ENCODE measurements at regions not wholly inside any gene's neighbourhood (a gene's known extent, or its start where the extent isn't known, plus 50 kb on each side); places are given as distances from the start of the nearest gene placed in this dataset.
A peak's percentile ranks its signal among the peaks of the same experiment; 100 is the strongest.

GRCh38 chr21:34270411-34270810 lies 93.4 kb upstream of the KCNE2 start:
- TF ChIP-seq CTCF (IDR thresholded peaks at IDR 0.05; ENCODE audit: control extremely low read depth, extremely low read depth), result no peak
- Histone ChIP-seq H3K36me3 (ENCODE audit: control insufficient read depth in 4 of 4, insufficient read depth in 4 of 4, low read length in 4 of 4) (no peaks in the 10 kb centered on the region), H3K27me3 (ENCODE audit: control insufficient read depth in 3 of 3, insufficient read depth in 3 of 3, low read length in 2 of 3) (no peaks in the 10 kb centered on the region), H3K9me3 (ENCODE audit: control insufficient read depth in 4 of 4, insufficient read depth in 3 of 4, low read length in 3 of 4) (no peaks in the 10 kb centered on the region), H3K4me3 (no peak overlapping the region), H3K9ac (ENCODE audit: insufficient read depth in 1 of 2, low read length in 2 of 2) (no peak overlapping the region), H3K27ac (ENCODE audit: low read depth in 1 of 2, low read length in 1 of 2) (no peak overlapping the region), H3K4me1 (ENCODE audit: control insufficient read depth in 5 of 5, insufficient read depth in 5 of 5, low read length in 5 of 5) (peaks cover 0 to 9% (median 0%) of the 10 kb centered on the region in 5 donors)
- 92 to 94% methylated on average over 6 of the region's 6 CpGs for WGBS, 2 donors
- ATAC-seq (ENCODE audit: insufficient read depth, low FRiP score), result no peak
- no peak for DNase-seq

GRCh38 chr21:34271189-34271851 lies 92.5 kb upstream of the KCNE2 start:
- ATAC-seq (ENCODE audit: insufficient read depth, low FRiP score), result no peak
- Histone ChIP-seq H3K4me1 (ENCODE audit: control insufficient read depth in 5 of 5, insufficient read depth in 5 of 5, low read length in 5 of 5) (peaks cover 0 to 9% (median 0%) of the 10 kb centered on the region in 5 donors), H3K36me3 (ENCODE audit: control insufficient read depth in 4 of 4, insufficient read depth in 4 of 4, low read length in 4 of 4) (no peaks in the 10 kb centered on the region), H3K4me3 (no peak overlapping the region), H3K9ac (ENCODE audit: insufficient read depth in 1 of 2, low read length in 2 of 2) (no peak overlapping the region), H3K27me3 (ENCODE audit: control insufficient read depth in 3 of 3, insufficient read depth in 3 of 3, low read length in 2 of 3) (no peaks in the 10 kb centered on the region), H3K9me3 (ENCODE audit: control insufficient read depth in 4 of 4, insufficient read depth in 3 of 4, low read length in 3 of 4) (no peaks in the 10 kb centered on the region), H3K27ac (ENCODE audit: low read depth in 1 of 2, low read length in 1 of 2) (no peak overlapping the region)
- peak in 1 of 3 donors; percentile 39 for DNase-seq
- WGBS, 2 donors, result 81 to 85% methylated on average over 2 of the region's 2 CpGs
- no peak for TF ChIP-seq CTCF (IDR thresholded peaks at IDR 0.05; ENCODE audit: control extremely low read depth, extremely low read depth)

GRCh38 chr21:34272321-34272720 lies 91.5 kb upstream of the KCNE2 start:
- Histone ChIP-seq H3K27ac (ENCODE audit: low read depth in 1 of 2, low read length in 1 of 2) (no peak overlapping the region), H3K9me3 (ENCODE audit: control insufficient read depth in 4 of 4, insufficient read depth in 3 of 4, low read length in 3 of 4) (no peaks in the 10 kb centered on the region), H3K4me3 (no peak overlapping the region), H3K4me1 (ENCODE audit: control insufficient read depth in 5 of 5, insufficient read depth in 5 of 5, low read length in 5 of 5) (peaks cover 0 to 9% (median 0%) of the 10 kb centered on the region in 5 donors), H3K36me3 (ENCODE audit: control insufficient read depth in 4 of 4, insufficient read depth in 4 of 4, low read length in 4 of 4) (no peaks in the 10 kb centered on the region), H3K27me3 (ENCODE audit: control insufficient read depth in 3 of 3, insufficient read depth in 3 of 3, low read length in 2 of 3) (no peaks in the 10 kb centered on the region), H3K9ac (ENCODE audit: insufficient read depth in 1 of 2, low read length in 2 of 2) (no peak overlapping the region)
- no peak for ATAC-seq (ENCODE audit: insufficient read depth, low FRiP score)
- TF ChIP-seq CTCF (IDR thresholded peaks at IDR 0.05; ENCODE audit: control extremely low read depth, extremely low read depth), result no peak
- DNase-seq, result no peak
- 90 to 94% methylated on average over 5 of the region's 5 CpGs for WGBS, 2 donors

GRCh38 chr21:34274001-34274400 lies 89.8 kb upstream of the KCNE2 start:
- no peak for DNase-seq
- H3K4me3 ChIP-seq, result no peak overlapping the region
- peaks cover 0 to 9% (median under 1%) of the 10 kb centered on the region in 5 donors for H3K4me1 ChIP-seq (ENCODE audit: control insufficient read depth in 5 of 5, insufficient read depth in 5 of 5, low read length in 5 of 5)
- no peaks in the 10 kb centered on the region for H3K9me3 ChIP-seq (ENCODE audit: control insufficient read depth in 4 of 4, insufficient read depth in 3 of 4, low read length in 3 of 4)
- WGBS, 2 donors, result 58 to 68% methylated on average over 2 of the region's 2 CpGs
- H3K9ac ChIP-seq (ENCODE audit: insufficient read depth in 1 of 2, low read length in 2 of 2), result no peak overlapping the region
- H3K27ac ChIP-seq (ENCODE audit: low read depth in 1 of 2, low read length in 1 of 2), result no peak overlapping the region
- ATAC-seq (ENCODE audit: insufficient read depth, low FRiP score), result no peak
- no peaks in the 10 kb centered on the region for H3K27me3 ChIP-seq (ENCODE audit: control insufficient read depth in 3 of 3, insufficient read depth in 3 of 3, low read length in 2 of 3)
- TF ChIP-seq CTCF (IDR thresholded peaks at IDR 0.05; ENCODE audit: control extremely low read depth, extremely low read depth), result no peak
- H3K36me3 ChIP-seq (ENCODE audit: control insufficient read depth in 4 of 4, insufficient read depth in 4 of 4, low read length in 4 of 4), result no peaks in the 10 kb centered on the region
